SH-SY5Y (cell line): ENCODE measurements at regions not wholly inside any gene's neighbourhood (a gene's known extent, or its start where the extent isn't known, plus 50 kb on each side); places are given as distances from the start of the nearest gene placed in this dataset.

ENCODE experiments used
- GATA2 ChIP-seq: IDR thresholded peaks from 2 replicates; pipeline ENCODE4 v1.6.1; 2011; ENCODE audit warnings: mild to moderate bottlenecking, low read depth, low read length
- GATA3 ChIP-seq: IDR thresholded peaks from 2 replicates; pipeline ENCODE4 v1.6.1; 2011; ENCODE audit warnings: low read depth, mild to moderate bottlenecking, low read length, moderate library complexity

GRCh38 chr4:184929476-184929875 is 88.8 kb upstream of the HELT start:
- TF ChIP-seq GATA2 (no peak), GATA3 (no peak)

DNA sequence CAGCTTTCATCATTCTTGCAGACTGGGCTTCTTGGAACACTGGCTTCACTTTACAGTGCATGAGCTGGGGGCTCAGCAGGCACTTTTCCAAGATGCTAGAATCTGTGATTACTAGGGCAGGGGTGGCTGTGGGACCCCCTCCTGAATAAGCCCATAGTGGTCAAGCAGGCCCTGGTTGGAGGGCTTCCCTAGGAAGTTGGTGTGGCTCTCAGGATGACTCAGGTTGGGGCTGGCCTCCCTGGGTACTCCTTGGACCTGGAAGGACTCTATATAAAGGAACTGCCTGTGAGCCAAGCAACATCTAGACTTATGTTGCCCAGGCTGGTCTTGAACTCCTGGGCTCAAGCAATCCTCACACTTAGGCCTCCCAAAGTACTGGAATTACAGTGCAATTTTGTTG is 88.3 kb upstream of the HELT start:
- TF ChIP-seq GATA3 (no peak), GATA2 (no peak)

- TF ChIP-seq GATA2, result peak; percentile 84
- TF ChIP-seq GATA3, result 0 out of 2 replicates have a peak, but pooled peaks have one; percentile 11
These were observed 85.9 kb upstream of the HELT start for GRCh38 chr4:184932343-184932742.

DNA sequence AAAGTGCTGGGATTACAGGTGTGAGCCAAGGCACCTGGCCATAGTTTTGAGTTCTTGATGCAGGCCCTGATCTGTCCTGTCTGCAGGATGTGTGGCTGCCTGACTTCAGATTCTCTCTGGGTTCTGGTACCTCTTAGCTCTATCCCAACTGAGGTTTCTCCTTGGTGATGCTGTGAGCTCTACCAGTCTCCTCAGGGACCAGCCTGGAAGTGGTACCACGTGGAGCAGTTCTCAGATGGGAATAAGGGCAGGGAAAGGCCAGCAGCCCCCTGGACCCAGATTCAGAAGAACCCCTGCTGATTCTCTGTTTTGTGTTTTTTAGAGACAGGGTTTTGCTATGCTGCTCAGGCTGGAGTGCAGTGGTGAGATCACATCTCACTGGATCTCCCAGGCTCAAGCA is 85.0 kb upstream of the HELT start:
- TF ChIP-seq GATA2, result no peak
- no peak for TF ChIP-seq GATA3

GRCh38 chr4:184934184-184934583 is 84.1 kb upstream of the HELT start:
- TF ChIP-seq GATA3, result no peak
- no peak for TF ChIP-seq GATA2

DNA sequence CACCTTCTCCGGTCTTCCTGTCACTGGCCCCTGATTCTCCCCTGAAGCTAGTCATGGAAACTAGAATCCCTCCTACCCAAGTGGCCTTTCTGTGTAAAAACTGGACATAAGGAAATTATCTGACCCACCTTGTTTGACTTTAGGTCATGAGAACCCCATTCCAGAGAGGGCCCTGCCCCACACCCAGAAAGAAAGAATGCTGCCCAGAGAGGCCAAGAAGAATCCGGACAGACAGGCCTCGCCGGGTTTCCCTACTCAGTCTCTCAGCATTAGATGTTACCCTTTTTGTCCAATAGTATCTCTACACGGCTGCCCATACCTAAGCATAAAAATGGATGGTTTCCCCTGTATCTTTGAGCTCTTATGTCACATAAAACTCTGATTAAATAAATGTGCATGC is 83.3 kb upstream of the HELT start:
- no peak for TF ChIP-seq GATA3

GRCh38 chr4:184936071-184936470 is 82.2 kb upstream of the HELT start:
- TF ChIP-seq GATA3, result no peak
- TF ChIP-seq GATA2, result no peak

- TF ChIP-seq GATA3, result no peak
- no peak for TF ChIP-seq GATA2
These were observed 81.1 kb upstream of the HELT start for GRCh38 chr4:184937030-184937710.

GRCh38 chr4:184937745-184938144 is 80.5 kb upstream of the HELT start:
- TF ChIP-seq GATA2 (no peak), GATA3 (no peak)

DNA sequence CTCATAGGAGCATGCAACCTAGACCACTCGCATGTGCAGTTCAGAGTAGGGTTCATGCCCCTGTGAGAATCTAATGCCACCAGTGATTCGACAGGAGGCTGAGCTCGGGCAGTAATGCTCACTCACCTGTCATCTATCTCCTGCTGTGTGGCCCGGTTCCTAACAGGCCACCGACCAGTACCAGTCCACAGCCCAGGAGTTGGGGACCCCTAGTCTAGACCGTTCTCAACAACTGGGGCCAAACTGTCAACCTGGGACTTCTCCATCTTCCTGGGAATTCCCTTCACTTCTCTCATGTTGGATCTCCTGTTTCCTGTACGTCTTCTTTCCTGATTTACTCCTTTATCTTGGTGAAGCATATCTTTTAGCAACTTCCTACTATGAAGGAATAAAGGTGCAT is 79.4 kb upstream of the HELT start:
- TF ChIP-seq GATA3 (no peak), GATA2 (no peak)

DNA sequence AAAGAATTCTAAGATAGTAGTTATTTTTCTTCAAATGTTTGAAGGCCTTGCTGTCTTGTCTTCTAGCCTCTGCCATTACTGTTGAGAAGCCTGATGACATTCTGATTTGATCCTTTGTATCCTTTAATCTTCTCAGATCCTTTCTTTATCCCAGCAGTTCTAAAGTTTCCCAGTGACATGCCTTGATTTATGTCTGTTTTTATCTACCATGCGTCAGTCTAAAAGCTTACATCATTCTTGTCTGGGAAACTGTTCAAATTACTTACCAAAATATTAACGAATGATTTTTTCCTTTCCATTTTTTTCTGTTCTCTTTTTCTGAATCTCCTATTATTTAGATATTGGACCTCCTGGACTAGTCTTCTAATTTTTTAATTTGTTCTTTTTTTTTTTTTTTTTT is 78.3 kb upstream of the HELT start:
- no peak for TF ChIP-seq GATA3

- TF ChIP-seq GATA3, result no peak
- no peak for TF ChIP-seq GATA2
These were observed 77.8 kb upstream of the HELT start for GRCh38 chr4:184940500-184940899.

DNA sequence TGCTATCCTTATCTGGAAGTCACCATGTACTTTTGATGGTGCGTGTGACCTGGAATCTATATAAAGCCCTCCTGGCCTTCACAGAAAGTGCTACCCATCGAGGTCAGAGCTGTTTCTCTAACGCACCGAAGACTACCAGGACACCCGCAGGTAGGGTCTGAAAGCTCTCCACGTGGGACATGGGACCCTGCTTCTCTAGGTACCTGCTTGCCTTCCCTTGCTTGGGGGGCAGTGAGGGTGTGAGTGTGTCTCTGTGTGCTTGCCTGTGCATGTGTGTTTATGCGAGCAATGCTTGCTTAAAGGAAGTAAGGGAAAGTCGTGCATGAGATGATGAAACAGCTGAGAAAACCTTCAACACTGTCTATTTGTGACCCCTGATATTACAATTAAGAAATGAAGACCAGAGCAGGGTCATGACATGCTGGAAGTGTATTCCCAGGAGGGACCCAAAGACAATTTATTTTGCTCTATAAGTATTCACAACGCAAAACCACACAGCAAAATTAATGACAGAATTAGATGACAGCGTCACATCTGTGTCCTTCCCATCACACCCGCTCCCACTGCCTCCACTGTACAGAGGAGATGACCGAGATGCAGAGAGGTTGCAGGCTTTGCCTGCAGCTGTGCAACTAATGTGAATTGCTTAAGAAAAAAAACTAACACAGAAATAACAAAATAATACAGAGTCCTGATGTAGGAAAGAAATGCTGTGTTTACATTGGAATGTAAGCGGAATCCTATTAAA is 76.4 kb upstream of the HELT start:
- TF ChIP-seq GATA3, result no peak

DNA sequence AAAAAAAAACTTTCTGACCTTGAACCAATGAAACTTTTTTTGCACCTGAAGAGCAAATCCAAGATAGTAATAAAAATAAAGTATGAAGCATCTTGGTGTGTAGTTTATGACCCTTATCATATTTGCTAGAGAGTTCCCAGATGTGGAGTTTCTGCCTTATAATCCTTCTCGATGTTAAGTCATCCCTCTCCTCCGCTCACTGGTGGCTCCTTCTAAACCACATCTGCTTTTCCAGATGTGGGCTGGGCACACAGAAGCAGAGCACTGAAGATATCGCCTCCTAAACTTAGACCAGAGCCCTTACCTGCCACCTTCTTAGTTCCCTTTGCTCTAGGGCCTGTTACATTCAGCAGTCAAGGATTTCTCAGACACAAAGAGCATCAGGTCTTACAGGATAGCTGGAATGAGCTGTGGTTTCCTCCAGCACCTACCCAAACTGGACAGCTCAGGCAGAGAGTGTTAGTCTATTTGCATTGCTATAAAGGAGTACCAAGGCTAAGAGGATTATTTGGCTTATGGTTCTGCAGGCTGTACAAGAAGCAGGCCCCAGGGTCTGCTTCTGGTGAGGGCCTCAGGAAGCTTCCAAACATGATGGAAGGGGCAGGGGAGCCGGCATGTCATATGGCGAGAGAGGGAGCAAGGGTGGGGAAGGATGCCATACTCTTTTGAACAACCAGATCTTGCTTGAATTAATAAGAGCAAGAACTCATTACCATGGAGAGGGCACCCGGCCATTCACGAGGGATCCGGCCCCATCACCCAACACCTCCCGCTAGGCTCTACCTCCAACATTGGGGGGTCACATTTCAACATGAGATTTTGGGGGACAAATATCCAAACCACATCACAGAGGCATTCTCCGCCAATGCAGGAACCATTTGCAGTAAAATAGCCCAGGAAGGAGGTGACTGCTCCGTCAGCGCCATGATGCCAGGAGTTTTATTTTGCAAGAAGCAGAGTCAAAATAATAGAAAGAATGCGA is 75.6 kb upstream of the HELT start:
- no peak for TF ChIP-seq GATA2
- TF ChIP-seq GATA3, result no peak
